ENCODE measurements at regions not wholly inside any gene's neighbourhood (a gene's known extent, or its start where the extent isn't known, plus 50 kb on each side); places are given as distances from the start of the nearest gene placed in this dataset.

GRCh38 chr20:7742479-7742878 is 197.8 kb downstream of the HAO1 start:
- TF ChIP-seq POLR2A (IDR thresholded peaks at IDR 0.05; ENCODE audit: low read depth, low read length) (no peak), POLR2AphosphoS5 (IDR thresholded peaks at IDR 0.05; ENCODE audit: low read depth, low read length) (no peak), TAF1 (IDR thresholded peaks at IDR 0.05; ENCODE audit: low read depth, low read length) (no peak)

Data from GM12891 (cell line).